ENCODE measurements at regions not wholly inside any gene's neighbourhood (a gene's known extent, or its start where the extent isn't known, plus 50 kb on each side); places are given as distances from the start of the nearest gene placed in this dataset.

- DNase-seq (ENCODE audit: low read depth): no peak
These were observed 211.9 kb downstream of the HRH4 start for GRCh38 chr18:24672165-24672941.

GRCh38 chr18:24674200-24674599 lies 213.8 kb downstream of the HRH4 start:
- DNase-seq (ENCODE audit: low read depth): no peak

- no peak for DNase-seq (ENCODE audit: low read depth)
These were observed 214.2 kb downstream of the HRH4 start for GRCh38 chr18:24674605-24675004.

GRCh38 chr18:24677011-24677410 lies 216.6 kb downstream of the HRH4 start:
- DNase-seq (ENCODE audit: low read depth): no peak

GRCh38 chr18:24678107-24678506 lies 217.7 kb downstream of the HRH4 start:
- DNase-seq (ENCODE audit: low read depth): no peak

- no peak for DNase-seq (ENCODE audit: low read depth)
These were observed 218.2 kb downstream of the HRH4 start for GRCh38 chr18:24678626-24679025.

GRCh38 chr18:24679062-24679461 lies 218.6 kb downstream of the HRH4 start:
- DNase-seq (ENCODE audit: low read depth): no peak

GRCh38 chr18:24683925-24684324 lies 223.5 kb downstream of the HRH4 start:
- DNase-seq (ENCODE audit: low read depth): no peak

- no peak for DNase-seq (ENCODE audit: low read depth)
These were observed 225.0 kb downstream of the HRH4 start for GRCh38 chr18:24685254-24685959.

GRCh38 chr18:24695168-24695567 lies 234.7 kb downstream of the HRH4 start:
- no peak for DNase-seq (ENCODE audit: low read depth)

GRCh38 chr18:24702001-24702515 lies 241.6 kb downstream of the HRH4 start:
- DNase-seq (ENCODE audit: low read depth): no peak

GRCh38 chr18:24703316-24703715 lies 242.9 kb downstream of the HRH4 start:
- DNase-seq (ENCODE audit: low read depth): no peak

GRCh38 chr18:24704946-24705630 lies 244.7 kb downstream of the HRH4 start:
- DNase-seq (ENCODE audit: low read depth): no peak

- DNase-seq (ENCODE audit: low read depth): no peak
These were observed 250.0 kb downstream of the HRH4 start for GRCh38 chr18:24710474-24710873.

GRCh38 chr18:24719791-24720190 lies 259.4 kb downstream of the HRH4 start:
- no peak for DNase-seq (ENCODE audit: low read depth)

GRCh38 chr18:24721388-24721787 lies 261.0 kb downstream of the HRH4 start:
- no peak for DNase-seq (ENCODE audit: low read depth)

GRCh38 chr18:24725644-24726415 lies 265.4 kb downstream of the HRH4 start:
- DNase-seq (ENCODE audit: low read depth): no peak

GRCh38 chr18:24726727-24727492 lies 266.5 kb downstream of the HRH4 start:
- DNase-seq (ENCODE audit: low read depth): peak; percentile 61

GRCh38 chr18:24727685-24728084 lies 267.2 kb downstream of the HRH4 start:
- no peak for DNase-seq (ENCODE audit: low read depth)

- no peak for DNase-seq (ENCODE audit: low read depth)
These were observed 270.7 kb downstream of the HRH4 start for GRCh38 chr18:24731158-24731557.

GRCh38 chr18:24731981-24732380 lies 271.5 kb downstream of the HRH4 start:
- no peak for DNase-seq (ENCODE audit: low read depth)
